GM19238 (cell line): ENCODE measurements at regions not wholly inside any gene's neighbourhood (a gene's known extent, or its start where the extent isn't known, plus 50 kb on each side); places are given as distances from the start of the nearest gene placed in this dataset.

Experiments
- DNase-seq: peaks from one replicate; pipeline ENCODE4 v3.0.0; 2011; ENCODE audit warnings: low spot score; ENCODE audit not compliant: insufficient read length

GRCh38 chr9:91040371-91041215 is 239.0 kb downstream of the SYK start:
- no peak for DNase-seq

- no peak for DNase-seq
These were observed 240.4 kb downstream of the SYK start for GRCh38 chr9:91042024-91042423.

- no peak for DNase-seq
These were observed 240.9 kb downstream of the SYK start for GRCh38 chr9:91042541-91042940.

GRCh38 chr9:91043056-91043810 is 241.6 kb downstream of the SYK start:
- no peak for DNase-seq

GRCh38 chr9:91043811-91044175 is 242.2 kb downstream of the SYK start:
- DNase-seq: no peak

- no peak for DNase-seq
These were observed 242.7 kb downstream of the SYK start for GRCh38 chr9:91044354-91044753.

GRCh38 chr9:91045041-91045440 is 243.4 kb downstream of the SYK start:
- DNase-seq: no peak

- no peak for DNase-seq
These were observed 245.9 kb downstream of the SYK start for GRCh38 chr9:91047529-91047928.

- no peak for DNase-seq
These were observed 246.5 kb downstream of the SYK start for GRCh38 chr9:91047993-91048607.

- no peak for DNase-seq
These were observed 247.1 kb downstream of the SYK start for GRCh38 chr9:91048749-91049148.

GRCh38 chr9:91053824-91054223 is 252.2 kb downstream of the SYK start:
- DNase-seq: no peak

- DNase-seq: no peak
These were observed 254.2 kb downstream of the SYK start for GRCh38 chr9:91055845-91056244.

GRCh38 chr9:91056486-91056885 is 254.9 kb downstream of the SYK start:
- no peak for DNase-seq

GRCh38 chr9:91056917-91057316 is 255.3 kb downstream of the SYK start:
- no peak for DNase-seq

- DNase-seq: no peak
These were observed 258.1 kb downstream of the SYK start for GRCh38 chr9:91059713-91060112.

GRCh38 chr9:91060520-91061343 is 259.1 kb downstream of the SYK start:
- no peak for DNase-seq

- DNase-seq: no peak
These were observed 259.9 kb downstream of the SYK start for GRCh38 chr9:91061506-91061905.

GRCh38 chr9:91062281-91062680 is 260.7 kb downstream of the SYK start:
- no peak for DNase-seq

GRCh38 chr9:91063471-91063870 is 261.9 kb downstream of the SYK start:
- no peak for DNase-seq

GRCh38 chr9:91065231-91066041 is 263.8 kb downstream of the SYK start:
- DNase-seq: no peak

- DNase-seq: no peak
These were observed 264.4 kb downstream of the SYK start for GRCh38 chr9:91066042-91066415.
